Forelimb muscle (tissue), 1 donor: ENCODE measurements at regions not wholly inside any gene's neighbourhood (a gene's known extent, or its start where the extent isn't known, plus 50 kb on each side); places are given as distances from the start of the nearest gene placed in this dataset.
"Not testable (repeated sequence)": the region's sequence is repeated elsewhere in the genome, so short reads cannot be mapped to it uniquely, and the experiment has no call there.

Experiments used
- DNase-seq: peaks from one replicate; pipeline ENCODE4 v3.0.0-alpha.2; 2013; ENCODE audit warnings: low read depth

DNA sequence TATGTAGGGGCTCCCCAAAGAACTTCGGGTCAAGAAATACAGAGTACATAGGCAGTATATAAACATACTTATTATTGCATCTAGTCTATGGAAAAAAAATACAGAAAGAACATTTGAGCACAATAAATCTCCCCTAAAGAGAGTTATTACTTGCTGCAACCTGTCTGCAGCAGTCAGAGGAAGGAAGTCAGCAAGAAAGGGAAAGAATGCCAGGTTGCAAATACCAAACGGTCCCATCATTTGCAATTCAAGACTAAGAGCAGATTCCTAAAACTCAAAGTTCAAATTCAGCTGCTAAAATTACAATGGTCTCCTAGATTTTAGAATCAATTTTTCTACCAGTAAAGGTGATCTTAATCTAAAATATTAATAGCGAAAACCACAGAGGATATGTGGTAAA, 236.2 kb upstream of the NUDT6 start:
- no peak for DNase-seq

DNA sequence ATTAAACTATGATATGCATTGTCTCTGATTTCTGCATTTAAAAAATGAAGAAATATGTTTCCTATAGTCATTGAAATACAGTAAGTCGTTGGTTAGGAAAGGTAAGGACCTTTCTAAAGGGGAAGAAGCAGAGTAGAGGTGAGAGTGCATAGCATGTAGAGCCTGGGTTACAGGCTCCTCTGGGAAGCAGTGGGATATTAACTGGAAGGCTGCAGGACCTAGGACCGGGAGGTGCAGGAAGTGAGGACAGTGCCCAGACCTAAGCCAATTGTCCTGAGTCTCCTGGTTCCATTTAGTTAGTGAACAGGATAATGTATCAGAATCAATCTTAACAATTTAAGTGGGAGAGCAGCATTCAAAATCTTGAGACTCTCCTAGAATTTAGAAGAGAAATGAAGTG, 237.1 kb upstream of the NUDT6 start:
- DNase-seq: no peak

DNA sequence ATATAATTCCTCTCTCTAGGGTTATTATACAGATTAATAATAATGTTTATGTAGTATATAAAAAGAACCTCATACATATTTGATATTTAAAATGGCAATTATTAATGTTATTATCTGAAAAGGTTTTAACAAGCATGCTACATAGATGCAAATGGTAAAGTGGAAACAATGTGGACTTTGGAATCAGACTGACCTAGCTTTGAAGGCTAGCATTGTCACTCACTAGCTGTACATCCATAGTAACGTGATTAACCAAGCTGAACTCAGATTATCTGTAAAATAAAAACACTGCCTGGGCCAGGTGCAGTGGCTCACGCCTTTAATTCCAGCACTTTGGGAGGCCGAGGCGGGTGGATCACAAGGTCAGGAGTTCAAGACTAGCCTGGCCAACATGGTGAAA, 233.7 kb upstream of the SPRY1 start:
- DNase-seq: no peak

DNA sequence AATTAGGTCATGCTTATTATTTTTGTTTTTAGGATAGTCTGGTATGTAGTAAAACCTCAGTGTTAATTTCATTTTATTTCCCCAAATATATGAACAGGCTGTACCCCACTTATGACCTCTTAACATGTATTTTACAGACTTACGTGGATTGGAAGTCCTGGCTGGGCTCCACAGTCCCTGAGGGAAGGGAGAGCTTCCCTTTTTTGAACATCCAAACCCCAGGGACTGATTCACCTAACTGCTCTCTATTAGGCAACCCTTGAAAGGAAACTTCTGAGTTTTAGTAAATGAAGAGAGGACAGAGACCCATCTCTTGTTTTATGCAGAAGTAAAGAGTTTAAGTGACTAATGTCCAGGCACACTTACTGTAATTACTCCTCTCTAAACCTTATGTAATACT, 233.1 kb upstream of the SPRY1 start:
- DNase-seq: no peak

DNA sequence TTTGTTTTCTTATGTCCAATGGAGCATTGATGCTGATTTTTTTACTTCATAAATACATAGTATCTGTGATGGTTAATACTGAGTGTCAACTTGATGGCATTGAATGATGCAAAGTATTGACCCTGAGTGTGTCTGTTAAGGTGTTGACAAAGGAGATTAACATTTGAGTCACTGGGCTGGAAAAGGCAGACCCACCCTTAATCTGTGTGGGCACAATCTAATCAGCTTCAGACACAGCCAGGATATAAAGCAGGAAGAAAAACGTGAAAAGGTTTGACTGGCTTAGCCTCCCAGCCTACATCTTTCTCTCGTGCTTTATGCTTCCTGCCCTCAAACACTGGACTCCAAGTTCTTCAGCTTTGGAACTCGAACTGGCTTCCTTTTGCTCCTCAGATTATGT, 230.6 kb upstream of the SPRY1 start:
- DNase-seq: no peak

DNA sequence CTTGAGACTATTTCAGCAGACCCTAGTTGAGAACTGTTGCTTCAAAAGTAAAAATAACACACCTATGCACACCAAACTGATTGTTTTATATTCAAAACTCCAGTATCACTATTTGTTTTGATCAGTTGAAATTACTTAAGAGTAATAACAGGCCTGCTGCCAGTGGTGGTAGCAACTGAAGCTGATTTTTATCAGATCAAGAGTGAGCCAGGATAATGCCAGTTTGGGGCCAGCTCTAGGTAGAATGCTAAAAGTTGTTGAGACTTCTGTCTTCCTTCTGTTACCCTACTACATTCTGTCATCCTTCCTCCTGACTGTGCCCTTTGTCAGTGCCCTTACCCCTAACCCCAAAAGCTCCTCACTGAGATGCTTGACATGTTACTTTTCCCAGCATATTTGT, 228.7 kb upstream of the SPRY1 start:
- DNase-seq: no peak

DNA sequence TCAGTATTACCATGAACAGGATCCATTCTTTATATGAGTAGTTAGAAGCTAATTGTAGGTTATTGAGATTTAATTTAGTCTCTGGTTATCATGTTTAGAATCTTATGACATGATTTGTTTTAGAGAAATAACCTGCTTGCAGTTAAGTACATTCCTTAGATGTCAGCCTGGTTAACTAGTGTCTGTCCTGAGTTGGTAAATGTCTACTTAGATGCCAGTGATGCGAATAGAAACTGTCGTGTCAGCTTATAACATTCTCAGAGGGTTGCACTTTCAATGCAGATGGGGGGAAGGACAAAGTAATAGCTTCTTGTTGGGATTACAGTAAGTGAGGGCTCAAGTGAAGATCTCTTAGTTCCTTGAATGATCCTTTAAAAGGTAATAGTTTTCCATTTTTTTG, 227.8 kb upstream of the SPRY1 start:
- DNase-seq: no peak

DNA sequence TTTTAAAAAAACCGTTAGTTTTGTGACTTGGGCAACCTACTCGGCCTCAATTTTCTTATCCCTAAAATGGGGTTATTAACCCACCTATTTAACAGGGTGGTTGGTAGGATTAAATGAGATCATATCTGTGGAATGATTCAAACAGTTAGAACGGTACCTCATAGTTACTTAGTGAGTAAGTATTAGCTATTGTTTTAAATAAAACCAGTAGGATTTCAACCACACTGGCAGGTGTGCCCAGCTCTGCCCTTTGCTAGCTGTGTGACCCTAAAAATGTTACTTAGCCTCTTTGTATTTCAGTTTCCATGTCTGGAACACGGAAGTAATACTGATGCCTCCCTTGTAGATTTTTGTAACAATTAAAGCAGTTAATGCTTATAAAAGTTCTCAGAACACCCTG, 225.8 kb upstream of the SPRY1 start:
- no peak for DNase-seq

DNA sequence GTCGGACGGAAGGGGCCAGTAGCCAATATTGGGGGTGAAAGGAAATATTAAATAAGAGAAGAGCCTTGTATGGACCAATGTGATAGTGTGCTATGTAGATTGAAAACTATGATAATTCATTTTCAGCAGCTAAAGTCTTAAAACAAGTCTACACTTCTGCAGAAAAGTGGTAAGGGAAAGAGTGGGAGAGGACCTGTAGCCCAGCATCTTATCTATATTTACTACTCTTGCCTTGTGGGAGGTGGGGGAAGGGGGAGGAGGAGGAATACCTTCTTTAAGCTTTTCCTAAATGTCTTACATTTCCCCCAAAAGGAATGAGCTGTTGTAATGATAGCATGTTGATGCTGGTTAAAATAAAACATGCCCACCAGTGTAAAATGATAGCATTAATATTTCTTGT, 220.0 kb upstream of the SPRY1 start:
- no peak for DNase-seq

DNA sequence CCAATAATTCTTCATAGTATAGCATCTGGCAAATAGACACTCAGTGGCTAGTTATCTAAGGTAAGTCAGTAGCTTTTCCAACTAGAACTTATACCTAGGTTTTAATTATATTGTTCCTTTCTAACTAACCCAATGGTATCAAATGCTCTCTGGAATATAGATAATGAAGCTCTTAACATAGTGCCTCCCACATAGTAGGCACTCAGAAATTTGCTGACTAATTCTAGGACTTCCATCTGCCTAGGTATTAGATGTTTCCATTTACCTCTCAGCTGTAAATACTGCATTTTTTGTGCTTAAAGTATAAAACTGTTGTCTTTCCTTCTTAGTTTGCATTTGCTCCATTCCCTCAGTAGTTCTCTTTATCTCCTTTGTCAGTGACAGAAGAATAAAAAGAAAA, 214.3 kb upstream of the SPRY1 start:
- no peak for DNase-seq

DNA sequence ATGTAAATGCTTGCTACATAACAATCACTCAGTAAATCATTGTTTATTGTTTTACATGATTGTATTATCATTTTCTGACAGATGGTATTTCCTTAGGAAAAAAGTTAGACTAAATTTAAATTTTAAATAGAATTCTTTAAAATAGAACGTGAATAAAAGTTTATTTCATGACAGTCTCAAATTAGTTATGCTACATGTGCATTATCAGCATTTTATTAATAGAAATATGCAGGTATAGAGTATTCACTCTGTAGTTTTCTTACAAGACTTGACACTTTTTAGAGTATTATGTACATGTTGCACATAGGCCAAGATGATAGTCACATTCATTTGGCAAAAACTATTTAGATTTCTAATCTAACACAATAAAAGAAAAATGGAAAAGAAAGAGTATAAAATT, 213.3 kb upstream of the SPRY1 start:
- no peak for DNase-seq

DNA sequence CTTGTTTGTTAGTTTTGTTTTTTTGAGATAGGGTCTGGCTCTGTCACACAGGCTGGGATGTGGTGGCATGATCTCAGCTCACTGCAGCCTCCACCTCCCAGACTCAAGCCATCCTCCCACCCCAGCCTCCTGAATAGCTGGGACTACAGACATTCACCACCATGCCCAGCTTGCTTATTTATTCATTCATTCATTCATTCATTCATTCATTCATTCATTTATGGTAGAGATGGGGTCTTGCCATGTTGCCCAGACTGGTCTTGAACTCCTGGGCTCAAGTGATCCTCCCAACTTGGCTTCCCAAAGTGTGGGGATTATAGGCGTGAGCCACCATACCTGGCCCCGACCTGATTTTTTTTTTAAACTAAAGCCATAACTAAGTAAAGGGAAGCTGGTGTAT, 212.8 kb upstream of the SPRY1 start:
- DNase-seq: not testable (repeated sequence)

DNA sequence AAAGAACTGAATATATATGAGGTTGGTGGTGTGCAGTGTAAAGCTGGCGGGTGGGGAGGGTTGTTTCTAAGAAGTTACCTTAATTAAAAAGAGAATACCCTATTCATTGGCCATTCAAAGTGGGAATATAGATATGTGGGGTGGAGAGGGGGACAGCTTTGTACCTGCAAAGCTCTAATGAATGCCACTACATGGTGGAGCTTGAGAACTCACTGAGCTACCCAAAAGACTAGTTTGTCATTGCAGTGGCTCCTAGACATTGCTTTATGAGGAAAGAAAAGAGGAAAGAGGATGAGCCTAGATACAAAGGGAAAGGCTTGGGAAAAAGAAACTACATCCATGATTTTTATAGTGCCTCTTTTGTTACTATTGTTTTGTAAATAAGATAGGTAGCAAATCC, 209.9 kb upstream of the SPRY1 start:
- DNase-seq: no peak

DNA sequence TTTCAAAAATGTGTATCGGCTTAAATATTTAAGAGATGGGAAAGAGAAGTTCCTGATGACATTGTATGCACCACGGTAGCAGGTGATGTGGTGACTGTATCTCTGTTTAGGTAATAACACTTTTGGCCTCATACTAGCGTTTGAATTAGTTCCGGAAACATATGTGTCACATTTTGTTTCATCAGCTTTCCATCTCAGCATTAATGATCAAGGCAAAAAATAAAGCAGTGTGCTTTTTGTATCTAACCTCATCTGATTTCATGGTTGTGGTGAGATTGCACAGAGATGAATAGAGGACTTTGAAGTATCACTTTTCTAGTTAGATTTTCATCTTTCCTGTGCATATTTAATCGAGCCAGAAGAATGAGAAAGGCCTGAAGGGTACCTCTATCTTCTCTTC, 206.4 kb upstream of the SPRY1 start:
- DNase-seq: no peak

DNA sequence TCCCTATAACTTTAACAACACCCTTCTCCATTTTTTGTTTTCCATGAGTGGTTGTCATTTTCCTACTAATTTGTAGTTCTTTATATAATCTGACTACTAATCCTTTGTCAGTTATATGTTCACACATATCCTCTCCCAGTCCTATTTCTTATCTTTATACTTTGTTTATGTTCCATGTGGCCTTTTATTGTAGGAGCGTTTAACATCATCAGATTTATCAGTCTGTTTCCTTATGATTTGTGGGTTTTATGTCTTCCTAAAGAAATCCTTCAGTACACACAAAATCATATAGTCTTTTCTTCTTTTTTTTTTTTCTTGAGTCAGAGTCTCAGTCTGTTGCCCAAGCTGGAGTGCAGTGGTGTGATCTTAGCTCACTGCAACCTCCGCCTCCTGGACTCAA, 204.9 kb upstream of the SPRY1 start:
- no peak for DNase-seq

DNA sequence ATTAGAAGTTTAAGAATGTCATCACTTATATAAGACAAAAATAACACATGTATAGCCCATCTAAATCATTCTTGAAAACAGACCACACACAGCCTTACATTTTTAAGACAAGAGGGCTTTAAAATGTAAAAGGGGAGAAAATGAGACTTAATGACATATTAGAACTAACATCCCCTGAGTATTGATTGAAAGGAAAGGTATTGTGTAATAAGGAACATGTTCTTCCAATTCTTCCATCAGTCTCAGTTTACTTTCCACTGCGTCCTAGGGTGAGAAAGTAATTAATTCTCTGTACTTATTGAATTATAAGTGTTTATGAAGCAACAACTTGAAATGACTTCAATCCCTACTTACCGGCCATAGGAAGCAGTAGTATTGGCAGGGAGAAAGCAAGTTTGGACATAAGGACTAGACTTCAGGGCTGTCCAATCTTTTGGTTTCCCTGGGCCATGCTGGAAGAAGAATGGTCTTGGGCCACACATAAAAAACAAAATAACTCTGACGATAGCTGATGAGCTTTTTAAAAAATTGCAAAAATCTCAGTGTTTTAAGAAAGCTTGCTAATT, 202.7 kb upstream of the SPRY1 start:
- no peak for DNase-seq

DNA sequence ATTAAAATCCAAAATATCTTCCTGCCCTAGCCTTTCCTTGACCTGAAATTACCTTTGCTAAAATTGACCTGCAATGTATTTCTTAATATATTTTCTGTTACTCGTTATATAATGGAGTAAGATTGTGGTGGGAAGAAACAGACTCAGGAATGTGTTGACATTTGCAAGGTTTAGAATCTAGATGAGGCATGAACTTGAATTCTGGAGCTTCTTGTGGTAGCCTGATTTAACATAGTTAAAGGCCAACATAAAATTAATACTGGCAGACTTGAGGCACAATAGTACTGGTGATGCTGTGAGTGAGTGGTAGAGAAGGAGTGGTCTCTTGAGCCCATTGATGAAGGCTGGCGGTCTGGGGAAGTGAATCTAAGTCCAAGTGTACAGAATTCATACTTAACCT, 197.9 kb upstream of the SPRY1 start:
- no peak for DNase-seq

DNA sequence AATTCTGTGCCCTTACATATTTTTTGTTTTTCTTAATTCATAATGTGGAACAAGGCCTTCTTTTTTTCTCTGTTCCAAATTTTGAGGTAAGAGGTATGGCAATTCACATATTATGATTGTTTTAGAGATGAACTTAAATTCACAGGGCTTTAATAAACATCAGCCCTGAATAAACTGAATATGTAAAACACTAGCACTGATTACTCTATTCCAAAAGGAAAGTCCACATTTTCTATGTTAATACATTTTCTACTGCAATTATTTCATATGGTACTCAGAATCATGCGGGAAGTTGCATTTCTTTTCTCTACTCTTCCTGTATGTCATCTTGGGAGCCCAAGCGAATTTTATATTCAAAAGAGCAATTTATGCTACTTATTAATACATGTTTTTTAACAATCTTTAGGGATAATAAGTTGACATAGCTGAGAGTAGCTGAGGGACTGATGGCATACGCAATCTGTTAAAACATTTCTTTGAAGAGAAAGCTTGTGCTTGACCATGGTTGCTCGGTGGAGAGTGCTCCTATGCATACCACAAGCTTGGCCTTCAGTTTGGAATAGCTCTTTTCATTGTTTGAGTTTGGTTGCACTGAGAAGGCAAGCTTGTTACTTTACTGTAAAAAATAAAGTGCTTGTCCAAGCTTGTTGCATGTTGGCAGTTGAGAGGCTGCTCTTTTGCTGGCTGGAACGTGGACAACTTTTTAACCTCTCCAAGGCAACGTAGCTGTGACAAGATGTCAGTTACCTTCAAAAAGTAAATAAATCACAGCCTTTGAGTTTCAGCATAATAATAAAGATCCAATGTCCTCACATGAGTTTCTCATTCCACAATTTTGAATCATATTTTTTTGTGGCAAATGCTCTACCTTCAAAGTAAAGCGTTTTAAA, 196.3 kb upstream of the SPRY1 start:
- no peak for DNase-seq

DNA sequence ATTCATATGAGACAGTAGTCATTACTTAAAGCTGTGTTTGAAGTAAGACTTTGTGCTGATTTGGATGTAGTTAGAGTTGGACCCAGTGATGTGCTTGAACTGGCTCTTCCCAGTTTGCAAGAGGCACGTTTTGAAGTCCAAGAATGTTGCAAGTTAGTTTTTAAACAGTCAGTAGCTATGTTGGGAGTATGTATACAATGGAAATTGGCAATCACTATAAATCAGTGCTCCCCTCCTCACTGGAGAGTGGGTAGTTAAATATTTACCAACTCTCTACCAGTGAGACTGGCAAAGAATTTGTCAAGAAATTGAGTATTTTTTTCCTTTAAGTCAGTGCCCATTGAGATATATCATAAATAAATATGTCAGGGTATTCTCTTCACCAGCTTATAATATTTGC, 191.9 kb upstream of the SPRY1 start:
- DNase-seq: no peak

DNA sequence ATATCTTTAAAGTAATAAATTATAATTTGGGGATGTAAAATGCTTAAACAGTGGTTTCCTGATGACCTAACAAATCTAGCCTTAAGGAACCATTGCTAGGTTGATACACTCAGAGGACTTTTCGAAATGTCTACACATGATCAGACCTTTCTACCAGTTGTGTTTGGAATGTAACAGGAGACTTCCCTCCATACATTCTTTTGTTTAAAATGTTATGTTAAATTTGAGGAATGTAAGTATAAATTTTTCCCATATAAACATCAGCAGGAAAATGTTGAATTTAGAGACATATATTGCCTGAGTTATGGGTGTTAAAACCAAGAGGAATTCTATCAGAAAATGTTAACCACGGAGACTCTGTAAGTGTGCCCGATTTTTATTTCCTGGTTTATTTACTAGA, 190.6 kb upstream of the SPRY1 start:
- no peak for DNase-seq

DNA sequence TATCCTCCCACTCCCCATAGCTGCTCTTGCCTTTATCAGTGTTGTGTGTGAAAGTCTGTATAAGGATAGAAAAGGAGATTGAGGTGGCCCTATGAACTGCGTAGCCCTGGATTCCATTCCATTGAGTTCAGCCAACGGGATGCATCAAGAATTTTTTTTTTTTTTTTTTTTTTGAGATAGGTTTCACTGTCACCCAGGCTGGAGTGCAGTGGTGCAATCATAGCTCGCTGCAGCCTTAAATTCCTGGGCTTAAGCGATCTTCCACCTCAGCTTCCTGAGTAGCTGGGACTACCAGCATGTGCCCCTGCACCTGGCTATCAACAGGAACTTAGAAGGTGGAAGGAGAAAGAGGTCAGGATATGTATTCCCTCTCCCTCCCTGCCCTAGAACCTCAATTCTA, 187.2 kb upstream of the SPRY1 start:
- DNase-seq: no peak

DNA sequence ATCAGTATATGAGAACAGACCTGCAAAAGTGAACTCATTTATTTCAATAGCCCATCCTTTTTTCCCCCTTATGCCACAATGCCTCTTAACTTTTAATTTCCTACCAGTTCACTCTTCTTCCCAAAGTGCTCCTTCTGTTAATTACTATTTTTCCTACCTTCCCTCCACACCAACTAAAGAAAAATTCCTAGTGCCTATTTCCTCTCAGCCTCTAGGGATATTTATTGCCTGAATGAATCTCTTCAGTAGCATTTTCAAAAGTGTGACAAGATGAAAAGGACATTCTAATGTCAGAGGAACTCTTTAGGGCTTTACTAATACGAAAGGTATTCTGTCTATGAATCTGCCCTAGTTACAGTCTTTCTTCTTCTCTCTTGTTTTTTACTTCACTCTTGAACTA, 181.1 kb upstream of the SPRY1 start:
- DNase-seq: no peak

DNA sequence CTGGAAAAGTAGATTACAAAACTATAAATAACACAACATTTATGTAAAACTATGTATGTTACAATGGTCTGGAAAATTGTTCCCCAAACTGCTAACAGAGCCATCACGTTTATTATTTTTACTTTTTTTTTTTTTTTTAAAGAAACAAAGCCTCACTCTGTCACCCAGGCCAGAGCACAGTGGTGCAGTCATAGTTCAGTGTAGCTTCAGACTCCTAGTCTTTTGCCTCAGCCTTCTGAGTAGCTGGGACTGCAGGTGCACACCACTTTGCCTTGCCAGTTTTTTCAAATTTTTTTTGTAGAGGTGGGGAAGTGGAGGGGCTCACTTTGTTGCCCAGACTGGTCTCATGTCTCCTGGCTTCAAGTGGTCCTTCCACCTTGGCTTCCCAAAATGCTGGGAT, 180.1 kb upstream of the SPRY1 start:
- no peak for DNase-seq

DNA sequence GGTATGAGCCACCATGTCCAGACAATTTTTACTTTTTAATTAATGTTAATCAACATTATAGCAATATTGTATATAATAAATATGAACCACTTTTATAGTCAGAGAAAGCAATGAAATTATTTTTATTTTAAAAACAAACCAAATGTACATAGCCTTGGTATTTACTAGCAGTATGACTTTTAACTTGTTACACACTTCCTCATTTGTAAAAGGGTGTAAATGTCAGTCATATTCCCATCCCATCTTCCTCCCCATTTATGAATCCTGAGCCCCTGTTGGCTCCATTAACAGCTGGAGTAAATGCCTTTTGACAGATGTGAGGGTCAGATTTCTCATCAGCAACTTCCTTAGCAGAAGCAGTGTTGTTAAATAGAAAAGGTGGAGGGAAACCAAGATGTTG, 179.6 kb upstream of the SPRY1 start:
- DNase-seq: no peak
